DND-41 (cell line): ENCODE measurements at regions not wholly inside any gene's neighbourhood (a gene's known extent, or its start where the extent isn't known, plus 50 kb on each side); places are given as distances from the start of the nearest gene placed in this dataset.
"Not testable (repeated sequence)": the region's sequence is repeated elsewhere in the genome, so short reads cannot be mapped to it uniquely, and the experiment has no call there.

ENCODE experiments used
- ATAC-seq: fragments of 200-7000 bp; cut with Tn5 transposase; 3 replicates; pipeline ENCODE4 v1.9.1; 2021; ENCODE audit warnings: low read depth; ENCODE audit not compliant: insufficient read depth
- DNase-seq: peaks from one replicate; pipeline ENCODE4 v3.0.0-alpha.2; 2020
- H2AFZ ChIP-seq: 2 replicates; pipeline ENCODE4 v1.6.0; 2012; ENCODE audit warnings: low read depth, low read length
- H3K27ac ChIP-seq: 2 replicates; pipeline ENCODE4 v1.5.1; 2012; ENCODE audit warnings: low read length, inconsistent platforms
- H3K27me3 ChIP-seq: fragments of 200-600 bp; sonication (generic); 2 replicates; pipeline ENCODE4 v1.6.0; 2012; ENCODE audit warnings: low read length, mild to moderate bottlenecking, inconsistent platforms; ENCODE audit not compliant: insufficient read depth, poor library complexity
- H3K36me3 ChIP-seq: 2 replicates; pipeline ENCODE4 v1.5.1; 2012; ENCODE audit warnings: low read length, inconsistent platforms; ENCODE audit not compliant: insufficient read depth
- H3K4me1 ChIP-seq: 2 replicates; pipeline ENCODE4 v1.5.1; 2012; ENCODE audit warnings: mild to moderate bottlenecking, low read length; ENCODE audit not compliant: insufficient read depth
- H3K4me2 ChIP-seq: 2 replicates; pipeline ENCODE4 v1.6.0; 2012; ENCODE audit warnings: mild to moderate bottlenecking, moderate library complexity, low read length, inconsistent platforms; ENCODE audit not compliant: insufficient read depth
- H3K4me3 ChIP-seq, 2 experiments: fragments of 200-600 bp in 1 of 2; shearing (Covaris generic) in 1 of 2; 2 replicates each; pipeline ENCODE4 v1.5.1; 2012 to 2016; ENCODE audit warnings: inconsistent platforms in 2 of 2, low read length in 2 of 2, mild to moderate bottlenecking in 2 of 2, low read depth in 1 of 2, moderate library complexity in 1 of 2
- H3K79me2 ChIP-seq: 2 replicates; pipeline ENCODE4 v1.6.0; 2012; ENCODE audit warnings: low read length, inconsistent platforms; ENCODE audit not compliant: insufficient read depth
- H3K9ac ChIP-seq: 2 replicates; pipeline ENCODE4 v1.6.0; 2012; ENCODE audit warnings: low read depth, mild to moderate bottlenecking, inconsistent platforms, low read length, moderate library complexity
- H3K9me3 ChIP-seq: 2 replicates; pipeline ENCODE4 v1.5.1; 2012; ENCODE audit warnings: low read length, moderate library complexity, mild to moderate bottlenecking, inconsistent platforms; ENCODE audit not compliant: insufficient read depth, severe bottlenecking
- H4K20me1 ChIP-seq: 2 replicates; pipeline ENCODE4 v1.6.0; 2012; ENCODE audit warnings: low read length; ENCODE audit not compliant: insufficient read depth
- CTCF ChIP-seq: IDR thresholded peaks from 2 replicates; pipeline ENCODE4 v1.5.1; 2012; ENCODE audit warnings: borderline replicate concordance, low read length, moderate library complexity, mild to moderate bottlenecking; ENCODE audit not compliant: poor library complexity, severe bottlenecking; ENCODE audit errors: extremely low read depth
- EZH2 ChIP-seq: IDR thresholded peaks from 3 replicates; pipeline ENCODE4 v1.6.1; 2012; ENCODE audit warnings: borderline replicate concordance, low read depth, mild to moderate bottlenecking, moderate library complexity, low read length, inconsistent platforms; ENCODE audit not compliant: severe bottlenecking

- Histone ChIP-seq H3K4me3 (no peak overlapping the region), H3K4me2 (no peak overlapping the region), H3K9me3 (no peaks in the 10 kb centered on the region), H3K4me1 (no peaks in the 10 kb centered on the region), H3K27ac (no peak overlapping the region), H3K79me2 (no peaks in the 10 kb centered on the region), H3K36me3 (no peaks in the 10 kb centered on the region), H4K20me1 (peaks cover 6% of the 10 kb centered on the region; the same call in 1 of the 2 replicates), H3K9ac (no peak overlapping the region), H2AFZ (no peak overlapping the region), H3K27me3 (peaks cover 6% of the 10 kb centered on the region)
- no peak for ATAC-seq
- DNase-seq: no peak
- TF ChIP-seq CTCF (no peak), EZH2 (no peak)
These were observed 519.8 kb downstream of the PTPRU start for GRCh38 chr1:29756085-29756484.

GRCh38 chr1:29755412-29756015, 519.2 kb downstream of the PTPRU start:
- not testable (repeated sequence) for H3K27me3 ChIP-seq, ATAC-seq, H3K27ac ChIP-seq, DNase-seq, H3K4me2 ChIP-seq, H4K20me1 ChIP-seq, H3K79me2 ChIP-seq, H3K36me3 ChIP-seq, H2AFZ ChIP-seq, H3K4me1 ChIP-seq, H3K9me3 ChIP-seq, H3K9ac ChIP-seq, H3K4me3 ChIP-seq

- Histone ChIP-seq H3K36me3 (no peaks in the 10 kb centered on the region), H3K9ac (no peak overlapping the region), H3K4me1 (no peaks in the 10 kb centered on the region), H3K4me3 (no peak overlapping the region), H3K27ac (no peak overlapping the region), H3K4me2 (no peak overlapping the region), H4K20me1 (peaks cover 6% of the 10 kb centered on the region; the same call in 1 of the 2 replicates), H3K9me3 (no peaks in the 10 kb centered on the region), H3K27me3 (peaks cover 4% of the 10 kb centered on the region), H2AFZ (no peak overlapping the region), H3K79me2 (no peaks in the 10 kb centered on the region)
- TF ChIP-seq CTCF: no peak
- no peak for TF ChIP-seq EZH2
- no peak for ATAC-seq
- DNase-seq: no peak
These were observed 518.5 kb downstream of the PTPRU start for GRCh38 chr1:29754573-29755375.

- ATAC-seq (no peak), DNase-seq (no peak)
- Histone ChIP-seq H2AFZ (no peak overlapping the region), H4K20me1 (peaks cover 5% of the 10 kb centered on the region; the same call in 1 of the 2 replicates), H3K79me2 (no peaks in the 10 kb centered on the region), H3K4me2 (no peak overlapping the region), H3K4me3 (no peak overlapping the region), H3K27ac (no peak overlapping the region), H3K9me3 (no peaks in the 10 kb centered on the region), H3K9ac (no peak overlapping the region), H3K36me3 (no peaks in the 10 kb centered on the region), H3K27me3 (peaks cover 4% of the 10 kb centered on the region), H3K4me1 (no peaks in the 10 kb centered on the region)
- TF ChIP-seq EZH2: no peak
- no peak for TF ChIP-seq CTCF
These were observed 517.6 kb downstream of the PTPRU start for GRCh38 chr1:29753771-29754572.
